HUDEP-2 (cell line): ENCODE measurements at regions not wholly inside any gene's neighbourhood (a gene's known extent, or its start where the extent isn't known, plus 50 kb on each side); places are given as distances from the start of the nearest gene placed in this dataset.
"Not testable (repeated sequence)": the region's sequence is repeated elsewhere in the genome, so short reads cannot be mapped to it uniquely, and the experiment has no call there.

Source experiments
- DNase-seq, 76 experiments: peaks; one replicate each; lab custom pipeline; 2025; ENCODE audit not compliant: unreplicated experiment in 76 of 76; lab: John Stamatoyannopoulos, UW

DNA sequence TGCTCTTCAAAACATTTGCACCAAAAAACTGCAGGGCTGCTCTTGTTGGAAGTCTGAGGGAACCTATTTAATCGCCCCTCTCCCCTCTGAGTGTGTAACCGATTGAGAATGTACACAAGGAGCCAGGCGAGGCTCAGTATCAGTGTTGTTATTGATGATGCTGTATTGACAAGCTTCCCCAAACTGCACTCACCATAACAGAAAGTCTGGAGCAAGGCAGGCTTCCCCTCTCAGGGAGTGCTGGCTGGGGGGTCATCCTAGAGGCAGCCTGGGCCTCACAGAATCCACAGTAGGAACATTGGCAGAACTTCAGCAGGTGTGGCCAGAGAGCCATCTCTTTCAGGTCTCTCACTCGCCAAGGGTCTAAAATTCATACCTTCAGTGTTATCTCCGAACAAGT lies 58.1 kb upstream of the TUNAR start:
- no peak for DNase-seq

GRCh38 chr14:95817271-95817670 lies 59.4 kb upstream of the TUNAR start:
- DNase-seq, result no peak

DNA sequence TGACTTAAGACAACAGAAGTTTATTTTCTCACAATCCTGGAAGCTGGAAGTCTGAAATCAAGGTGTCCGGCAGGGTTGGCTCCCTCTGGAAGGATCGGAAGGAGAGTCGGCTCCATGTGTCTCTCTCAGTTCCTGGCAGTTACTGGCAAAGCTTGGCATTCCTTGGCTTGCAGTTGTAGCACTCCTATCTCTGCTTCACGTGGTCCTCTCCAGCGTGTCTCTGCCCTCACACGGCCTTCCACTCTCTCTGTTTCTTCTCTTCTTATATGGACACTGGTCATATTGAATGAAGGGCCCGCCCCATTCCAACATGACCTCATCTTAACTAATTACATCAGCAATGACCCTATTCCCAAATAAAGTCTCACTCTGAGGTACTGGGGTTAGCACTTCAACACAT lies 60.1 kb upstream of the TUNAR start:
- no peak for DNase-seq

- DNase-seq, result no peak
These were observed 61.4 kb upstream of the TUNAR start for GRCh38 chr14:95815226-95815690.

DNA sequence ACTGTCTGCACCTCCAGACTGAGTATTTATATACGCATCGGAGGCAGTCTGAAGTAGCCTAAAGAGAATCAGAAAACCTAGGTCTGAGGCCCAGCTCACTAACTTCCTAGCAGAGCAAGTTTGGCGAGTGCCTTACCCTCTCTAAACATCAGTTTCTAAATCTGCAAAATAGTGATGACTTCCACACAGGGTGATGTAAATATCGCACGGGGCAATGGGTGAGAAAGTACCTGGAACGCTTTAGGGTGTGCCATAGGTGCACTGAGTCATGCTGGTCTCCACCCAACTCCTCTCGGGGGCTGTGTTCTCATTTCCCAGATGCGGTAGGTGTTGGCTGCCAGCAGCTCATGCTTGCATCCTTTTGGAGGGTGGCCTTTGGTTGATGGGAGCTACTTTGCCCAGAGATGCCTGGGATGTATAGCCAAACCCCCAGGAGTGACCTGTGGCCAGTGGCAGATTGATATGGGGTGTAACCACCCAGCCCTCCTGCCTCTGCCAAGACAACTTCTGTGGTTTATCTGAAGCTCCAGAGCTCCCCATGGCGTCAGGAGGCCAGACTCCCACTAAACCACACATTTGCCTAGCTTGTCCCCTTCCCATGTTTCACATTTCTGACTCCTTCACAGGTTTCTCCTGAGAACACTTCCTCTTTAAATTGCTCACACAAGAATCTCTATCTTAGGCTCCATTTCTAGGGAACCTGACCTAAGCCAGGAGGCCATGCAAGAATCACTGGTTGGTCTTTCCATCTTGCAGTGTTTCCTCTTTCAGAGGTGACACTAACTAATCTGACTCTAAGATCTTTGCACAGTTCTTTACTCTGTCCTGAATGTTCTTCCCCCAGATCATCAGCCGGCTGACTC lies 62.0 kb upstream of the TUNAR start:
- DNase-seq, result no peak

DNA sequence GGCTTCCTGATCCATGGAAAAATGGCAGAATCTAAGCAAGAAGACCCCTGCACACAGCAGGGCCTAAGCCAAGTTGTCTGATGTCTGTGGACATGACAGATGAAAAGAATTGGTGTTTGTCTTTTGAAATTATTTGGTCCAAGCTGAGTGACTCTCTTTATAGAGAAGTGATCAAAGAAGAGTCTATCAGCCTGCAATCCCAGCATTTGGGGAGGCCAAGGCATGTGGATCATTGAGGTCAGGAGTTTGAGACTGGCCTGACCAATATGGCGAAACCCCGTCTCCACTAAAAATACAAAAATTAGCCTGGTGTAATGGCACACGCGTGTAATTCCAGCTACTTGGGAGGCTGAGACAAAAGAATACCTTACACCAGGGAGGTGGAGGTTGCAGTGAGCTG lies 64.8 kb upstream of the TUNAR start:
- DNase-seq, result no peak

DNA sequence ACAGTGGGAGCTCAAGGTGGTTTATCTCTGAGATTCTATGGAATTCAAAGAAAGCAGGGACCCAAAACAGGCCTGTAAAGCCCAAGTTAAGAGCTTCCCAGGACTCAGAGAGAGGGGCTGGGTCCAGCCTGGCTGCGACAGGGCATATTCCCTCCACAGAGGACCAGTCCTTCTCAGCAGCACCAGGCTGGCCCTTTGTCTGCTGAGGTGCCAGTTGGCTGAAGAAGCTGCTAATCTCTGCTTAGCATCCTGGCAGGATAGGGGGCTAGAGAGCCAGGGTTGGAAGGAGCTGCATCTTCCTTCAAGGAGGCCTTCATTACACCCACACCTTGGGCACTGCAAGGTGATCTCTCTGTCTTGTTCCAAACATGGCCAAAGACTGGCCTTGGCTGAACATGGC lies 68.3 kb upstream of the TUNAR start:
- no peak for DNase-seq

DNA sequence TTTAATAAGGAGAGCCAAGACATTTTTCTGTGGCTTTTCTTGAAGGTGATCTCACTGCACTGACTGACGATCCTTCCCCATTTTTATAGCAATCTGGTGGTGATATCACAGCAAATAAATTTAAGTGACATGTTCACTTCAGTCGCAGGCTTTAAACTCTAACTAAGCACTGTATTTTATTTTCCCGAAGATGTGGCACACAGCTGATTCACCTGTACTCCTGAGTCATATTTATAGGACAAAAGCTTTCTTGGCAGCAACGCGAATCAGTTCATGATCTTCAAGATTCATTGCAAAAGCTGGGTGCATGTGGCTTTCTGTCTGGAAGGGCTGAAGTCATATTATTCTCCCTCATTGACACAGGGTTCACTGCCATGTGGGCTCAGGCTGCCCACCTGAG lies 79.8 kb upstream of the TUNAR start:
- no peak for DNase-seq

- DNase-seq, result no peak
These were observed 74.0 kb upstream of the TCL1A start for GRCh38 chr14:95787941-95788340.

GRCh38 chr14:95786566-95786965 lies 72.6 kb upstream of the TCL1A start:
- no peak for DNase-seq

- peak in 11 of 76 experiments; percentile 1 to 29 (median 7) for DNase-seq
These were observed 70.2 kb upstream of the TCL1A start for GRCh38 chr14:95784137-95784536.

- DNase-seq, result no peak
These were observed 63.0 kb upstream of the TCL1A start for GRCh38 chr14:95776798-95777534.

GRCh38 chr14:95774265-95775160 lies 60.6 kb upstream of the TCL1A start:
- peak in 47 of 76 experiments; percentile 1 to 57 (median 22) for DNase-seq

DNA sequence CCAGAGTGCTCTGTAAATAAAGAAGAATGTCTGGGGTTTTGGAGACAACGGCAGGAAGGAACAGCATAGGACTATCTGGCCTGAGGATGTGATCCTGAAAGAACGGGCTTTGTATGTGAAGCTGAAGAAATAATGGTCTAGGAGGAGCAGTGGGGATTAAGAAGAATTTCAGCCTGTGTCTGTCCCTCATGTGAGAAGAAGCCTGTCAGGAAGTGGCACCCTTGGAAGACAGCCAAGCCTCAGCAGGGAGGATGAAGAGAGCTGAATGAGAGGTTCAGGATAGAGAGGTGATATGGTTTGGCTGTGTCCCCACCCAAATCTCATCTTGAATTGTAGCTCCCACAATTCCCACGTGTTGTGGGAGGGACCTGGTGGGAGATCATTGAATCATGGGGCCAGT lies 56.9 kb upstream of the TCL1A start:
- DNase-seq, result peak in 3 of 76 experiments; percentile 2 to 6 (median 4)

DNA sequence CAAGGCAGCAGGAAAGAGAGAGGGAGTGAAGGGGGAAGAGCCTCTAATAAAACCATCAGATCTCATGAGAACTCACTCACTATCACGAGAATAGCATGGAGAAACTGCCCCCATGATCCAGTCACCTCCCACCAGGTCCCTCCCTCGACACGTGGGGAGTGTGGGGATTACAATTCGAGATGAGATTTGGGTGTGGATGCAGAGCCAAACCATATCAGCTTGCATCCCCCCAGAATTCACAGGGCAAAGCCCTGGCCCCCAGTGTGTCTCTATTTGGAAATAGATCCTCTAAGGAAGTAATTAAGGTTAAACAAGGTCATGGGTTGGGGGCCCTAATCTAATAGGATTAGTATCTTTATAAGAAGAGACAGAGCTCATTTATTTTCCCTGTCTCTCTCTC lies 56.1 kb upstream of the TCL1A start:
- no peak for DNase-seq

GRCh38 chr14:95769431-95769830 lies 55.5 kb upstream of the TCL1A start:
- not testable (repeated sequence) for DNase-seq

GRCh38 chr14:95765051-95765450 lies 51.1 kb upstream of the TCL1A start:
- no peak for DNase-seq

DNA sequence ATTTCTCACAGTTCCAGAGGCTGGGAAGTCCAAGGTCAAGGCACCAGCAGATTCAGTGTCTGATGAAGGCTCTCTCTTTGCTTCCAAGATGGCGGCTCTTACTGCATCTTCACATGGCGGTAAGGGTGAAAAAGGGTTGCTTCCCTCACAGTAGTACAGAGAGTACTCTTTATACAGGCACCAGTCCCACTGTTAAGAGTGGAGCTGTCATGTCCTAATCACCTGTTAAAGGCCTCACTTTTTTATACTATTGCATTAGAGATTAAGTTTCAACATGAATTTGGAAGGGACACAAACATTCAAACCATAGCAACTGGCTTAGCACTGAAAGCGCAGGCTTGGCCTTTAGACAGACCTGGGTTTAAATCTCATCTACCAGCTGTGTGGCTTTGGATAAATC lies 50.0 kb upstream of the TCL1A start:
- DNase-seq, result no peak
